WERI-Rb-1 (cell line): ENCODE measurements at regions not wholly inside any gene's neighbourhood (a gene's known extent, or its start where the extent isn't known, plus 50 kb on each side); places are given as distances from the start of the nearest gene placed in this dataset.
A peak's percentile ranks its signal among the peaks of the same experiment; 100 is the strongest.

ENCODE experiments used
- DNase-seq: peaks from one replicate; pipeline ENCODE4 v3.0.0-alpha.2; 2020
- H3K27ac ChIP-seq: fragments of 250-450 bp; sonication (Bioruptor Pico); 2 replicates; pipeline ENCODE4 v1.5.1; 2020; ENCODE audit warnings: mild to moderate bottlenecking, moderate library complexity
- H3K27me3 ChIP-seq: fragments of 250-450 bp; sonication (Bioruptor Pico); 2 replicates; pipeline ENCODE4 v1.5.1; 2021; ENCODE audit warnings: mild to moderate bottlenecking, low read depth, moderate library complexity; ENCODE audit not compliant: insufficient read depth, severe bottlenecking
- H3K36me3 ChIP-seq: fragments of 250-450 bp; sonication (Bioruptor Pico); 2 replicates; pipeline ENCODE4 v1.5.1; 2020; ENCODE audit warnings: mild to moderate bottlenecking, moderate library complexity
- H3K4me3 ChIP-seq: 2 replicates; pipeline ENCODE4 v1.5.1; 2011; ENCODE audit warnings: low read depth, mild to moderate bottlenecking, control low read depth, low read length
- H3K9me3 ChIP-seq: fragments of 250-450 bp; sonication (Bioruptor Pico); 2 replicates; pipeline ENCODE4 v1.5.1; 2021; ENCODE audit warnings: mild to moderate bottlenecking, moderate library complexity; ENCODE audit not compliant: severe bottlenecking
- CTCF ChIP-seq: IDR thresholded peaks from 2 replicates; pipeline ENCODE4 v1.5.1; 2011; ENCODE audit warnings: low read depth, mild to moderate bottlenecking, control low read depth, inconsistent platforms, low read length

- no peaks in the 10 kb centered on the region for H3K9me3 ChIP-seq
- no peaks in the 10 kb centered on the region for H3K36me3 ChIP-seq
- no peak overlapping the region for H3K27ac ChIP-seq
- peak; percentile 53 for DNase-seq
- peak overlapping the region; percentile 52 for H3K4me3 ChIP-seq
- no peaks in the 10 kb centered on the region for H3K27me3 ChIP-seq
- TF ChIP-seq CTCF: peak; percentile 75
Measured at GRCh38 chr3:107927361-107928083, 163.3 kb downstream of the CD47 start.

DNA sequence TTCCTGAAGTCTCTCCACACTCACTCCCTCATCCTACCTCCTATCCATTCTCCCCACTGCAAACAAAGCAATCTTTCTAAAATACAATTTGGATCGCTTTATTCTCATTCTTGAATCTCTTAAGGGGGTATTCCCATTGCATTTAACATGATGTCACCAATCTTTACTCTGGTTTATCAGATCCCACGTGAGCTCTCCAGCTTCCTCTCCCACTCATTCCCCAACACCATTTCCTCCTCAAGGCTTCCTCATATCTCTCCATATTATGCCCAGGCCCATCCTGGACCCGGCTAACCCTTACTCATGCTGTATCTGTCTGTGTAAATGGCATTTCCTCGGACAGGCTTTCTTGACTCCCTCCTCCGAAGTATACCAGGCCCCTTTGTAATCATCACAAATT is 165.0 kb downstream of the CD47 start:
- no peak for TF ChIP-seq CTCF
- no peak for DNase-seq
- Histone ChIP-seq H3K36me3 (no peaks in the 10 kb centered on the region), H3K27me3 (no peaks in the 10 kb centered on the region), H3K27ac (no peak overlapping the region), H3K9me3 (no peaks in the 10 kb centered on the region), H3K4me3 (no peak overlapping the region)

GRCh38 chr3:107921038-107921437 is 169.8 kb downstream of the CD47 start:
- no peak overlapping the region for H3K27ac ChIP-seq
- no peaks in the 10 kb centered on the region for H3K36me3 ChIP-seq
- no peak for DNase-seq
- no peak for TF ChIP-seq CTCF
- H3K9me3 ChIP-seq: no peaks in the 10 kb centered on the region
- no peak overlapping the region for H3K4me3 ChIP-seq
- H3K27me3 ChIP-seq: no peaks in the 10 kb centered on the region

- no peak for TF ChIP-seq CTCF
- H3K4me3 ChIP-seq: no peak overlapping the region
- no peaks in the 10 kb centered on the region for H3K36me3 ChIP-seq
- no peaks in the 10 kb centered on the region for H3K9me3 ChIP-seq
- H3K27me3 ChIP-seq: no peaks in the 10 kb centered on the region
- no peak overlapping the region for H3K27ac ChIP-seq
- DNase-seq: no peak
Measured at GRCh38 chr3:107920538-107920937, 170.3 kb downstream of the CD47 start.

DNA sequence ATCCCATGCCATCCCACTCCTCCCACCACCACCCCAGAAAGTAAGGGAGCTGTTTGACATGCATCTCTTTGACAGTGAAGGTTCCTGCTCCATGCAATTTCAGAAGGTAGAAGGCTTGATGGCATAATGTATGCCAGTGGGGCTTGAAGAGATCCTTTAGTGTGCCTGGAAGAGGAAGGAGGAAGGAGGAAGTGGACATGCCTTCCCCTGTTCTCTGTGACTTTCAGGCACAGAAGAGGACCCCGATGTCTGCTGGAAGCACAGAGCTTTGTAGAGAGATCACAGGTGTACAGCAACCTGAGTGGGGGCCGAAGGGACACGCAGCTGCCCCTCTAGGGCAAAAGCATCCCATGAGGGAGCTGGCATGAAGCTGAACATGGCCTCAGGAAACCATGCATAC is 171.6 kb downstream of the CD47 start:
- Histone ChIP-seq H3K4me3 (no peak overlapping the region), H3K27me3 (no peaks in the 10 kb centered on the region), H3K9me3 (no peaks in the 10 kb centered on the region), H3K27ac (no peak overlapping the region), H3K36me3 (no peaks in the 10 kb centered on the region)
- DNase-seq: no peak
- no peak for TF ChIP-seq CTCF

DNA sequence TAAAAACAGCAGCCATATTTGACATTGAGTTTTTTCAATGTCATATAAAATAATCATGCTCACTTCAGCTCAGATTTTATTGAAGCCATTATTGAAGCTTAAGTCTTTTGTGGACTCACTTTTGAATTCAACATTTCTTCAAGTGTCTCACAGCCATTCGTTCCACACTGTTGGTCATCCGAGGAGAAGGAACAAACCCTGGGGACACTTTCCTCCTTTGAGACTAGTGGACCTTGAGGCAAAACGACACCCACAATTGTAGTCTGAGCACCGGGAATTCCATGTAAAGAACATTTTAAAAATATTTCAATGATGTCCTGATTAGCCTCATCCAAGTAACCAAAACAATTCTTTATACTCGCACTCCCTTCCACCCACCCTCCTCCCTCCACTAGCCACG is 174.7 kb downstream of the CD47 start:
- no peak for TF ChIP-seq CTCF
- Histone ChIP-seq H3K27me3 (no peaks in the 10 kb centered on the region), H3K4me3 (no peak overlapping the region), H3K27ac (no peak overlapping the region), H3K36me3 (no peaks in the 10 kb centered on the region), H3K9me3 (no peaks in the 10 kb centered on the region)
- DNase-seq: no peak
